Prostate gland (tissue), 2 donors: ENCODE measurements at regions not wholly inside any gene's neighbourhood (a gene's known extent, or its start where the extent isn't known, plus 50 kb on each side); places are given as distances from the start of the nearest gene placed in this dataset.

ENCODE experiments used
- DNase-seq: peaks from one replicate; pipeline ENCODE4 v3.0.0-alpha.2; 2019; ENCODE audit warnings: low spot score
- H3K27ac ChIP-seq, 2 donors: fragments of 200-600 bp; sonication (generic); 2 replicates each; pipeline ENCODE4 v1.5.1; 2017 to 2019
- H3K27me3 ChIP-seq: fragments of 200-600 bp; sonication (generic); replicated peaks from 2 replicates; pipeline ENCODE4 v1.5.1; 2019; ENCODE audit not compliant: insufficient read depth
- H3K36me3 ChIP-seq, 2 donors: fragments of 200-600 bp; sonication (generic); 1 replicate in 1 of 2; 2 replicates in 1 of 2; pipeline versions ENCODE4 v1.5.1 to v1.8.1; 2017 to 2019
- H3K4me1 ChIP-seq: fragments of 200-600 bp; sonication (generic); replicated peaks from 2 replicates; pipeline ENCODE4 v1.5.1; 2019
- H3K4me3 ChIP-seq, 2 donors: fragments of 200-600 bp; sonication (generic); 2 replicates each; pipeline ENCODE4 v1.5.1; 2017 to 2019
- H3K9me3 ChIP-seq: fragments of 200-600 bp; sonication (generic); 2 replicates; pipeline ENCODE4 v1.5.1; 2017
- CTCF ChIP-seq, 4 experiments: fragments of 200-600 bp in 2 of 4; fragments of 450-650 bp in 2 of 4; sonication (generic) in 2 of 4; IDR thresholded peaks; 1 replicate in 3 of 4; 2 replicates in 1 of 4; pipeline ENCODE4 v1.5.1; 2016 to 2019; ENCODE audit warnings: antibody characterized with exemption in 4 of 4, mild to moderate bottlenecking in 2 of 4, moderate library complexity in 2 of 4
- POLR2A ChIP-seq: fragments of 450-650 bp; IDR thresholded peaks from one replicate; pipeline ENCODE4 v1.6.1; 2016; ENCODE audit warnings: antibody characterized with exemption, mild to moderate bottlenecking
- POLR2AphosphoS5 ChIP-seq: sonication (generic); formaldehyde crosslinking; IDR thresholded peaks from one replicate; pipeline ENCODE4 v1.6.1; 2017; ENCODE audit warnings: antibody characterized with exemption
- WGBS: methylation state at CpG from one replicate; pipeline ENCODE4 v1.1.5; 2018; 5-methylcytosine and 5-hydroxymethylcytosine counted together
- intact Hi-C: fragments of 100-400 bp; cut with DNase I; formaldehyde crosslinking; loops from one replicate; pipeline ENCODE4 v1.14.2; 2022

- no peak overlapping the region for H3K27ac ChIP-seq
- DNase-seq: no peak
- no peaks in the 10 kb centered on the region for H3K27me3 ChIP-seq
- TF ChIP-seq POLR2AphosphoS5: no peak
- TF ChIP-seq POLR2A: no peak
- TF ChIP-seq CTCF (IDR thresholded peaks at IDR 0.05): no peak
- H3K9me3 ChIP-seq: no peaks in the 10 kb centered on the region
- no peak overlapping the region for H3K4me3 ChIP-seq
- intact Hi-C loops: no loop called here
- no peaks in the 10 kb centered on the region for H3K36me3 ChIP-seq
- 84% methylated on average over 3 of the region's 3 CpGs for WGBS
- H3K4me1 ChIP-seq: no peaks in the 10 kb centered on the region
Observed at GRCh38 chr15:79541196-79541595, 109.1 kb downstream of the MINAR1 start.

- no peaks in the 10 kb centered on the region for H3K9me3 ChIP-seq
- no peak for TF ChIP-seq POLR2A
- TF ChIP-seq CTCF (IDR thresholded peaks at IDR 0.05): no peak
- no peak for TF ChIP-seq POLR2AphosphoS5
- no peak overlapping the region for H3K4me3 ChIP-seq
- H3K36me3 ChIP-seq: no peaks in the 10 kb centered on the region
- H3K4me1 ChIP-seq: no peaks in the 10 kb centered on the region
- H3K27me3 ChIP-seq: no peaks in the 10 kb centered on the region
- DNase-seq: no peak
- intact Hi-C loops: no loop called here
- H3K27ac ChIP-seq: no peak overlapping the region
Observed at GRCh38 chr15:79543097-79543496, 111.0 kb downstream of the MINAR1 start.

GRCh38 chr15:79549196-79549595 lies 117.1 kb downstream of the MINAR1 start:
- Histone ChIP-seq H3K4me1 (no peaks in the 10 kb centered on the region), H3K36me3 (no peaks in the 10 kb centered on the region), H3K9me3 (no peaks in the 10 kb centered on the region), H3K27ac (no peak overlapping the region), H3K27me3 (no peaks in the 10 kb centered on the region), H3K4me3 (no peak overlapping the region)
- no peak for TF ChIP-seq CTCF (IDR thresholded peaks at IDR 0.05)
- TF ChIP-seq POLR2AphosphoS5: no peak
- no peak for TF ChIP-seq POLR2A
- WGBS: 39% methylated on average over 2 of the region's 2 CpGs
- no peak for DNase-seq
- intact Hi-C loops: no loop called here

- no peaks in the 10 kb centered on the region for H3K9me3 ChIP-seq
- 96% methylated on average over 24 of the region's 24 CpGs for WGBS
- TF ChIP-seq POLR2AphosphoS5 (no peak), POLR2A (no peak), CTCF (IDR thresholded peaks at IDR 0.05) (no peak)
Observed at GRCh38 chr15:79560384-79560783, 128.2 kb downstream of the MINAR1 start.

GRCh38 chr15:79561982-79562381 lies 129.8 kb downstream of the MINAR1 start:
- no peak for TF ChIP-seq CTCF (IDR thresholded peaks at IDR 0.05)
- TF ChIP-seq POLR2AphosphoS5: no peak
- TF ChIP-seq POLR2A: no peak
- H3K27me3 ChIP-seq: no peaks in the 10 kb centered on the region
- H3K27ac ChIP-seq: no peak overlapping the region
- H3K36me3 ChIP-seq: no peaks in the 10 kb centered on the region
- H3K4me3 ChIP-seq: no peak overlapping the region
- H3K9me3 ChIP-seq: no peaks in the 10 kb centered on the region
- H3K4me1 ChIP-seq: no peaks in the 10 kb centered on the region
- intact Hi-C loops: no loop called here
- DNase-seq: no peak
- WGBS: 37% methylated on average over 4 of the region's 4 CpGs

More at GRCh38 chr15:79560384-79560783, 128.2 kb downstream of the MINAR1 start:
- no peaks in the 10 kb centered on the region for H3K27me3 ChIP-seq
- no peaks in the 10 kb centered on the region for H3K4me1 ChIP-seq
- DNase-seq: no peak
- no peak overlapping the region for H3K27ac ChIP-seq
- H3K36me3 ChIP-seq: no peaks in the 10 kb centered on the region
- intact Hi-C loops: no loop called here
- H3K4me3 ChIP-seq: no peak overlapping the region
